DND-41 (cell line): ENCODE measurements at regions not wholly inside any gene's neighbourhood (a gene's known extent, or its start where the extent isn't known, plus 50 kb on each side); places are given as distances from the start of the nearest gene placed in this dataset.

Experiments
- EZH2 ChIP-seq: IDR thresholded peaks from 3 replicates; pipeline ENCODE4 v1.6.1; 2012; ENCODE audit warnings: borderline replicate concordance, low read depth, mild to moderate bottlenecking, moderate library complexity, low read length, inconsistent platforms; ENCODE audit not compliant: severe bottlenecking
- TF ChIP-seq, protein P1 (sequence below): IDR thresholded peaks from 2 replicates; pipeline ENCODE4 v1.5.1; 2012; ENCODE audit warnings: borderline replicate concordance, low read length, moderate library complexity, mild to moderate bottlenecking; ENCODE audit not compliant: poor library complexity, severe bottlenecking; ENCODE audit errors: extremely low read depth

- TF ChIP-seq, protein P1, sequence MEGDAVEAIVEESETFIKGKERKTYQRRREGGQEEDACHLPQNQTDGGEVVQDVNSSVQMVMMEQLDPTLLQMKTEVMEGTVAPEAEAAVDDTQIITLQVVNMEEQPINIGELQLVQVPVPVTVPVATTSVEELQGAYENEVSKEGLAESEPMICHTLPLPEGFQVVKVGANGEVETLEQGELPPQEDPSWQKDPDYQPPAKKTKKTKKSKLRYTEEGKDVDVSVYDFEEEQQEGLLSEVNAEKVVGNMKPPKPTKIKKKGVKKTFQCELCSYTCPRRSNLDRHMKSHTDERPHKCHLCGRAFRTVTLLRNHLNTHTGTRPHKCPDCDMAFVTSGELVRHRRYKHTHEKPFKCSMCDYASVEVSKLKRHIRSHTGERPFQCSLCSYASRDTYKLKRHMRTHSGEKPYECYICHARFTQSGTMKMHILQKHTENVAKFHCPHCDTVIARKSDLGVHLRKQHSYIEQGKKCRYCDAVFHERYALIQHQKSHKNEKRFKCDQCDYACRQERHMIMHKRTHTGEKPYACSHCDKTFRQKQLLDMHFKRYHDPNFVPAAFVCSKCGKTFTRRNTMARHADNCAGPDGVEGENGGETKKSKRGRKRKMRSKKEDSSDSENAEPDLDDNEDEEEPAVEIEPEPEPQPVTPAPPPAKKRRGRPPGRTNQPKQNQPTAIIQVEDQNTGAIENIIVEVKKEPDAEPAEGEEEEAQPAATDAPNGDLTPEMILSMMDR, result no peak
- TF ChIP-seq EZH2, result no peak
Measured at GRCh38 chr2:234412726-234413125, 84.2 kb downstream of the ARL4C start.
